ENCODE measurements at regions not wholly inside any gene's neighbourhood (a gene's known extent, or its start where the extent isn't known, plus 50 kb on each side); places are given as distances from the start of the nearest gene placed in this dataset.

- peak; percentile 48 for DNase-seq
Measured at GRCh38 chr14:49971156-49972130, 78.6 kb downstream of the ARF6 start.

DNA sequence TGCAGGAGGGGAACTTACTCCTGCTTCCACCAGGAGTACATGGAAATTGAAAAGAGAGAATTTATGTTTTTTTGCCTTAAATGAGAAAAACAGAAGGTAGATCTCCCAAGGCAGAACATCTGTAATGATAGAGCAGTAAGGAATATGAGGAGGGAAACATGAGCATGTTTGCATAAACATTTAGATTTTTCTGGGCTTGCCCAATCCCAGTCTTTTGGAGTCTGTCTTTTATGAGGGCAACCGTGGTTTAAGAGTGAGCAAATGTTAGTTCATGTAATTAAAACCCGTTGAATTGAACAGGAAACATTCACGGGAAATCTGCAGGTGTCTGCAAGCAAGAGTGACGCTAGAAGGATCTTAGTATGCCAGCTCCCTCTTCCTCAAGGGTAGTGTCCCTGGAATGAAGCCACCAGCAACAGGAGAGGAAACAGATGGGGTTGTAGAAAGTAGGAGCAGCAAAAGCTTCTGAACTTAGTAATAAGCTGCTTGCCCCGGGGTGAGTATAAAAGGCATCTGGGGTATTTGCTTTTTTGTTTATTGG, 79.3 kb downstream of the ARF6 start:
- DNase-seq, result peak; percentile 44

GRCh38 chr14:49972823-49973222, 79.9 kb downstream of the ARF6 start:
- no peak for DNase-seq

DNA sequence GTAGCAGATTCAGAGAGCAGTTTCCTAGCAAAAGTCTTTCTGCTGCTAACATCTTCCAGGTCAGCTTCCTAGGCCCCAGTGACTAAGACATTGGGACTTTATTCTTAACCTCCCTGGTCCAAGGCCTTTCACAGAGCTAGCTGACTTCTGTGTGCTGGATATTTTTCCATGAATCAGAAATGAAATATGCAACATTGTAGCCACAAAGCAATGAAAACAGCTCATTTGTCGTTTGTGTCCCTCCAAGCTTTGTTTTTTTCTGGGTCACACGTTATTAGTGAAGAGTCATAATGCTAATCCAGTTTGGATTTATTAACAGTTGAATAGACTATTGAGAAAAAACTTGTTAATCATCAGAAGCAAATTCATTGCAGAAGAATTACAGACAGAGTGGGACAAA, 82.4 kb downstream of the ARF6 start:
- DNase-seq, result no peak

DNA sequence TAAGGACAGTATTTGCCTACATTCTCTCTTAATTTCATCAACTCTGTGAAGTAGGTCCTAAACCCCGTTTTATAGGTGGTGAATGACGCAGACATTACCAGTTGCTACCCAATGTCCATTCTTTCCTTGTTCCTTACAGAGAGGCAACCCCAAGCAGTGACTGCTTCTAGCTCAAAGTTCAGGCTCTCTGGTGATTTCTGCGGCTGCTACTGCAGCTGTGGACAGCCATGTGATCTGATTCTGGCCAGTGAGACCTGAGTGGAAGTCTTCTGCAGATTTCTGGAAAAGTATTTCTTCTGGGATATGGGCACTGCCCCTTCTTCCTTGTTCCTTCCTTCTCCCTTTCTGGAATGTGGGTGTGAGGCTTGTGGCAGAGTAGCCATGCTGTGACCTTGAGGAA, 82.9 kb downstream of the ARF6 start:
- DNase-seq, result no peak

GRCh38 chr14:49977126-49977841, 84.4 kb downstream of the ARF6 start:
- DNase-seq, result no peak

GRCh38 chr14:49980027-49980426, 87.1 kb downstream of the ARF6 start:
- no peak for DNase-seq

DNA sequence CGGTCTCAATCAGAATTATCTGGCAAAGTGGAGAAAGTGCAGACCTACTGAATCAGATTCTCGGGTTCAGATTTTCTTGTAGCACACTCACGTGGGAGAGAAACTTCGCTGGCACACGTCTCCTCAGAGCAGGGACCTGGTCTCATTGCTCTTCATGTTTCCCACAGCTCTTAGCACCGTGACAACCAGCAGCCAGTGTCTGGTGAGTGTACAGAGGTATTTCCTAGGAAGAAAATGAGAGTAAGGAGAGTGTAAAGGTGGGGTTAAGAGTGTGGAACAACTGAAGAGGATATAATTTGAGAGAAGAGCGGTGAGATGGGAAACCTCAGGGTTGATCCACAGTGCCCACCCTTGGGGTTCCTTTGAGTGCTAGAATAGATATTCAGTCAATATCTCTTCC, 89.2 kb downstream of the ARF6 start:
- DNase-seq, result no peak

DNA sequence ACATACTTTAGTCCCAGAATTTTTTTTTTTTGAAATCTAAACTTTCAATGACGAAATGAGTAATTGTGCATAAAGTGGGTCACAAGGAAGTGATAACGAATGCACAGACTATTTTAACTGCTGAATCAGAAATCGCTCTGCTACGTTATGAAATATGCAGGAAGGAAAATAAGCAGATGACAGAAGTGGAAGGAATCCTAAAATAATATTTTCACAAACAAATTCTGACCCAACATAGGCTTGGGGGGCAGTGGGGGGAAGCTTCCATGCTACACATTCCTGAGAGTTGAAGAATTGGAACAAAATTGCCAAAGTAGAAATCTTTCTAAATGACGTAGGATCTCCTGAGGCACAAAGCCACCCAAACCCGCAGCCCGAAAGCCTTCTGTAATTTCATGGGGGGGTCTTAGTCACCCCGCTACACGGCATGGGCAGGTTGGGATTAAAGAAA, 89.6 kb downstream of the ARF6 start:
- no peak for DNase-seq

DNA sequence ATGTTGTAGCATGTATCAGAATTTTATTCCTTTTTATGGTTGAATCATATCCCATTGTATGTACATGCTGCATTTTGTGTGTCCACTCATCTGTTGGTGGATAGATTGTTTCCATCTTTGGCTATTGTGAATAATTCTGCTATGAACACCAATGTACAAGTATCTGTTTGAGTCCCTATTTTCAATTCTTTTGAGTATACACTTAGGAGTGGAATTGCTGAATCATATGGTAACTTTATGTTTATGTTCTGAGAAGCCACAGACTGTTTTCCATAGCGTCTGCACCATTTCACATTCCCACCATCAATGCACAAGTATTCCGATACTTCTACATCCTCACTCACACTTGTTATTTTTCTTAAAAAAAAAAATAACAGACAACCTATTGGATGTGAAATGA, 91.5 kb downstream of the ARF6 start:
- no peak for DNase-seq

DNA sequence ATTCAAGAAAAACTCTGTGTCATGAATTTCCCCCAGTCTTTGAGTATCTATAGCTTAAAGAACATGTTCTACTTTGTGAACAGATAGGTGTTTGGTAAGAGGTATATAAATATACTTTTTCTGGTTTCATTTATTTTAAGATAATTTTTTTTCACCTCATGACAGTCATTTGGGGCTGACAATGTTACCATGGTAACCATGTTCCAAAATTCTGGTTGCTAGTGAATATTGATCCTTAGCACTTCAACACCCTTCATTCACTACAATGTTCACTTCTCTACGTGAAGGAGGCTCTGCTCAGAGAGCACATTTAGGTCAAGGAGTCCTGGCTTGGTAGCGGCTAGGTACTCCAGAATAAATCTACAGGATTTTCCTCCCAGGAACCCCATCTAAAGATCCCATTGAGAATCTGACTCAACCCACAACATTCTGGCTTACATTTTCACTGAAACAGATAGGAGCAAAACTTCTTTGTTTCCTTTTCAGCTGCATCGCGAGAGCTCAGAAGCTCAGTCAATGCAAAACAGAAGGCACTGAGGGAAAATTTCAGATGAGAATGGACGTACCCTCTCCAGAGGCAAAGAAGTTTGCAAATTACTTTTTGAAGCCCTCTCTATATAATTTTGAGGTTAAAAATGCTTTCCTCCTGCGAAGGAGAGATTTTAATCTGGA, 93.6 kb downstream of the ARF6 start:
- no peak for DNase-seq

GRCh38 chr14:49988080-49988990, 95.5 kb downstream of the ARF6 start:
- DNase-seq, result no peak

- no peak for DNase-seq
Measured at GRCh38 chr14:49989966-49990365, 97.1 kb downstream of the ARF6 start.

DNA sequence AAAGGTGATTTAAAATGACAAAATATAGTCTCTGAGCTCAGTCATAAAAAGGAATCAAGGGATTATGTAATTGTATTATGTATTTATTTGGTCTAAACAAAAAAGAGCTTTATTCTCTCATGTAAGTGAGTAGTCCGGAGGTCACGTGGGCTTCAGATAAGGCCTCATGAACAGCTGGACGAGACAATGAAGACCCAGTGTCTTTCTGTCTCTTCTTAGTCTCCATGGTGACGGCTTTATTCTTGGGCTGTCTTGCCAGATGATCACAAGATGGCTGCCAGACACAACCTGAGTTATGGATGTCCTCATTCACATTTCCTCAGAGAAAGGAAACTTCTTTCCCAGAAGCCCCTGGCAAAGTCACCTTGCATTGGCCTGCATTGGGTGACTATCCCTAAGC, 98.6 kb downstream of the ARF6 start:
- DNase-seq, result no peak

GRCh38 chr14:49992036-49992435, 99.2 kb downstream of the ARF6 start:
- DNase-seq, result no peak

DNA sequence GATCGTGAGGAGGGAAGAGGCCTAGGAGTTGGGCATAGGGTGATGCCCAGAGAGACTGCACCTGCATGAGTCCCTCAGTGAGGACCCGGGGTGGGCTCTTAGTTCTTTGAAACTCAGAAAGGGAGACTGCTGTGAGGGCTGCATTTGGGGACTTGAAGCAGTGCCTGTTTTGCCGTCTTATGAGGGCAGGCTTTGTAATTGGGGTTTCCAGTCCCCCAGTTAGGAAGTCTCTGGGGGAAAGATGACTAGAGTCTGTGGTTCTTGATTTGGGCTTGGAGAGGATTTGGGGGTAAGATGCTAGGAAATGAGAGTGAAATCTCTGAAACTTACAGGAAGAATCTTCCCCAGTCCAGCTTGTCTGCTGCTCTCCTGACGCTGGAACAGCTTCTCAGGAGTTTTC, 99.6 kb downstream of the ARF6 start:
- no peak for DNase-seq

GRCh38 chr14:49992901-49993339, 100.0 kb downstream of the ARF6 start:
- DNase-seq, result no peak

- DNase-seq, result no peak
Measured at GRCh38 chr14:49993565-49993964, 100.7 kb downstream of the ARF6 start.

GRCh38 chr14:49994951-49995561, 102.2 kb downstream of the ARF6 start:
- DNase-seq, result no peak

- DNase-seq, result no peak
Measured at GRCh38 chr14:49997991-49998390, 105.1 kb downstream of the ARF6 start.

DNA sequence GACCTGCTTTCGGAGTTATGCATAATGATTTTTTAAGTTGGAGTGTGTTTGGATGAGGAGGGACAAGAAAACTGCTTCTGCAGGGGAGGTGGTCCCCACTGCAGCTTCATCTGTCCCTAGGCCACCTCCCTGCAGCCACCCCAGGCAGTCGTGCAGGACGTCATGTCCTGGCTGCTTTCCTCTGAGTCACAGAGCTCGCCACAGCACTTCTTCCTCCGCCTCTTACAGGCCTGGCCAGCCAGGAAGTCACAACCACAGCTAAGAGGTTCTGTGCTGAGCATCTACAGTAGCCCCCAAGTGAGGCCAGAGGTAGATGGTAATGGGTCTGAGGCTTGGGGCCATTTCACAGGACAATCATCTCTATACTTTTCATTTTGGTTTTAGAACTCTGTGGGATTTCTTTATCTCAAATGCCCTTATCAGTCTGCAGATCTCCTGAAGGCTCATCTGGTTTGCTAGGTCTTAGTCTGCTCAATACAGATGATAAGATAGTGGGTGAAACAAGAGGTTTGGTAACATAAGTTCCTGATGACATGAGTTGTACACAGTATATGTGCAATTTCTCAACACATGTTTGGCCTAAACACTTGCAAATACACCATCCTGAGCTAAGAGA, 106.4 kb downstream of the ARF6 start:
- peak; percentile 81 for DNase-seq

Measured in right hindlimb (tissue), 1 donor.